RWPE1 (cell line): ENCODE measurements at regions not wholly inside any gene's neighbourhood (a gene's known extent, or its start where the extent isn't known, plus 50 kb on each side); places are given as distances from the start of the nearest gene placed in this dataset.
"Not testable (repeated sequence)": the region's sequence is repeated elsewhere in the genome, so short reads cannot be mapped to it uniquely, and the experiment has no call there.

Source experiments
- CTCF ChIA-PET: fragments of 350-600 bp; sonication (Branson Sonifier 250); formaldehyde crosslinking; extraction: SDS; loops from one replicate; lab custom pipeline; 2021; lab: Yijun Ruan, JAX
- POLR2A ChIA-PET: fragments of 400-600 bp; formaldehyde crosslinking; extraction: SDS; loops from one replicate; lab custom pipeline; 2020; ENCODE audit warnings: antibody characterized with exemption; ENCODE audit not compliant: low non-redundant PET; lab: Yijun Ruan, JAX
- DNase-seq: peaks from one replicate; pipeline ENCODE4 v3.0.0; 2012; ENCODE audit warnings: low spot score
- H3K27ac ChIP-seq: fragments of 450-650 bp; 2 replicates; pipeline ENCODE4 v1.5.1; 2017
- TF ChIP-seq, protein P1 (sequence below): fragments of 450-650 bp; conservative IDR thresholded peaks from 2 replicates; pipeline ENCODE4 v1.5.1; 2017; ENCODE audit warnings: low read depth, mild to moderate bottlenecking

GRCh38 chr13:111064661-111065060, 50.4 kb upstream of the ARHGEF7 start:
- no peak overlapping the region for H3K27ac ChIP-seq
- POLR2A ChIA-PET = no interaction called here
- DNase-seq = no peak
- CTCF ChIA-PET = interaction anchor here (0.8 kb wide), 1 partner anchor 33 kb away, joined by 3 read pairs; no protein-coding TSS in a partner anchor
- TF ChIP-seq, protein P1, sequence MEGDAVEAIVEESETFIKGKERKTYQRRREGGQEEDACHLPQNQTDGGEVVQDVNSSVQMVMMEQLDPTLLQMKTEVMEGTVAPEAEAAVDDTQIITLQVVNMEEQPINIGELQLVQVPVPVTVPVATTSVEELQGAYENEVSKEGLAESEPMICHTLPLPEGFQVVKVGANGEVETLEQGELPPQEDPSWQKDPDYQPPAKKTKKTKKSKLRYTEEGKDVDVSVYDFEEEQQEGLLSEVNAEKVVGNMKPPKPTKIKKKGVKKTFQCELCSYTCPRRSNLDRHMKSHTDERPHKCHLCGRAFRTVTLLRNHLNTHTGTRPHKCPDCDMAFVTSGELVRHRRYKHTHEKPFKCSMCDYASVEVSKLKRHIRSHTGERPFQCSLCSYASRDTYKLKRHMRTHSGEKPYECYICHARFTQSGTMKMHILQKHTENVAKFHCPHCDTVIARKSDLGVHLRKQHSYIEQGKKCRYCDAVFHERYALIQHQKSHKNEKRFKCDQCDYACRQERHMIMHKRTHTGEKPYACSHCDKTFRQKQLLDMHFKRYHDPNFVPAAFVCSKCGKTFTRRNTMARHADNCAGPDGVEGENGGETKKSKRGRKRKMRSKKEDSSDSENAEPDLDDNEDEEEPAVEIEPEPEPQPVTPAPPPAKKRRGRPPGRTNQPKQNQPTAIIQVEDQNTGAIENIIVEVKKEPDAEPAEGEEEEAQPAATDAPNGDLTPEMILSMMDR = no peak

DNA sequence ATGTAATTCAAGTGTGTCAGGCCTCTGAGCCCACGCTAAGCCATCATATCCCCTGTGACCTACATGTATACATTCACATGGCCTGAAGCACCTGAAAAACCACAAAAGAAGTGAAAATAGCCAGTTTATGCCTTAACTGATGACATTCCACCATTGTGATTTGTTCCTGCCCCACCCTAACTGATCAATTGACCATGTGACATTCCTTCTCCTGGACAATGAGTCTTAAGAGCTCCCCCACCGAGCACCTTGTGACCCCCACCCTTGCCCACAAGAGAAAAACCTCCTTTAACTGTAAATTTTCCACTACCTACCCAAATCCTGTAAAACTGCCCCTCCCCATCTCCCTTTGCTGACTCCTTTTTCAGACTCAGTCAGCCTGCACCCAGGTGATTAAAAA, 52.1 kb upstream of the ARHGEF7 start:
- ChIA-PET POLR2A (no interaction called here), CTCF (no interaction called here)

GRCh38 chr13:111062305-111062704, 52.8 kb upstream of the ARHGEF7 start:
- DNase-seq = no peak
- CTCF ChIA-PET = no interaction called here
- TF ChIP-seq, protein P1 = no peak
- H3K27ac ChIP-seq = no peak overlapping the region
- POLR2A ChIA-PET = no interaction called here

More for the DNA sequence above, 52.1 kb upstream of the ARHGEF7 start:
- no peak for DNase-seq
- TF ChIP-seq, protein P1 = no peak
- no peak overlapping the region for H3K27ac ChIP-seq

- ChIA-PET POLR2A (no interaction called here), CTCF (no interaction called here)
- H3K27ac ChIP-seq = no peak overlapping the region
- DNase-seq = no peak
- TF ChIP-seq, protein P1 = no peak
Measured at GRCh38 chr13:111061358-111062045, 53.6 kb upstream of the ARHGEF7 start.

DNA sequence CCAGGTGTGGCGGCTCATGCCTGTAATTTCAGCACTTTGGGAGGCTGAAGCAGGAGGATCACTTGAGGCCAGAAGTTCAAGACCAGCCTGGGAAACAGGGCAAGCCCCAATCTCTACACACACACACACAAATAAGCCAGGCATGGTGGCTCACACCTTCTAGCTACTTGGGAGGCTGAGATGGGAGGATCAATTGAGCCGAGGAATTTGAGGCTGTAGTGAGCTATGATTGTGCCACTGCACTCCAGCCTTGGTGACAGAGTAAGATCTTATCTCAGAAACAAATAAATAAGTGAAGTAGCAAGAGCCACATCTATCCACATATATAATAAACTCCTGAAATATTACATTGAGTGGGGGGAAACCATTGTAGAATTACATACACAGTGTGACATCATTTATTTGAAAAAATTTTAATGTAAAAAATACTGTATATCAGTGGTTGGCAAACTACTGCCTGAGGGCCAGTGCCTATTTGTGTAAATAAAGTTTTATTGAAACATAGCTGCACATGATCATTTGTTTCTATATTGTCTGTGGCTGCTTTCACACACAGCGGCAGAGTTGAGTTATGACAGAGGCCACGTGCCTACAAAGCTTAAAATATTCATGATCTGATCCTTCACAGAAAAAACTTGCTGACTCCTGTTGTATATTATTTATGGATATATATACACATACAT, 54.7 kb upstream of the ARHGEF7 start:
- no peak for DNase-seq
- ChIA-PET CTCF (interaction anchor here (0.6 kb wide), 1 partner anchor 65 kb away, joined by 3 read pairs; no protein-coding TSS in a partner anchor), POLR2A (no interaction called here)
- TF ChIP-seq, protein P1 = no peak
- H3K27ac ChIP-seq = no peak overlapping the region

DNA sequence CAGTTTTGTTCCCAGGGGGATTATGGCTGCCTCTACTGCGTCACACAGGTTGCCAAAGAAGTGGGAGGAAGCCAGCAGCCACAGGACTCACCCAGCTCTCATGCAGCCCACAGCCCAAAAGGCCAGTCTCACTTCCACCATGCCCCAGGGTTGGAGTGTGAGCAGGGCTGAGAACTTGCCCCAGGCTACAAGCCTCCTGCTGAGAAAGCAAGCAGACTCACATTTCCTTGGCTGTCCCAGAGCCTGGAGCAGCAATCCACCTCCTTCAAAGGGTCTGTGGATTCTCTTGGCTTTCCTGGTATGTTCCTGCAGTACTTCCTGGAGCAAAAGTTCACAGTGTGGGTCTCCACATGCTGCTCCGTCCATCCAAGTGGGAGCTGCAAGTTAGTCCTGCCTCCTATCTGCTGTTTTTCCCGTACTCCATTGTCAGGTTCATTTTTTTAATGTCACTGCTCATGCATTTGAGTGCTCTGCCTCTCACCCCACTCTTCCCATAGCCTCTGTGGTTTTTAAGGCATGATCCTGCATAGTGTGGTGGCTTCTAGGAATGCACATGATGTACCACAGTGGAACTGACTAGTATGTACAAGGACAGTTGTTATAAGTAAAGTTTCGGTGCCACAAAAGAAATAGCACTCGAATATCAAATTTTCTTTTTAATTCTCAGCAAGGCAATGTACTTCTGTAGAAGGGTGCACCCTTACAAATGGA, 56.2 kb upstream of the ARHGEF7 start:
- POLR2A ChIA-PET = no interaction called here
- no peak overlapping the region for H3K27ac ChIP-seq
- CTCF ChIA-PET = no interaction called here
- no peak for DNase-seq
- TF ChIP-seq, protein P1 = no peak

DNA sequence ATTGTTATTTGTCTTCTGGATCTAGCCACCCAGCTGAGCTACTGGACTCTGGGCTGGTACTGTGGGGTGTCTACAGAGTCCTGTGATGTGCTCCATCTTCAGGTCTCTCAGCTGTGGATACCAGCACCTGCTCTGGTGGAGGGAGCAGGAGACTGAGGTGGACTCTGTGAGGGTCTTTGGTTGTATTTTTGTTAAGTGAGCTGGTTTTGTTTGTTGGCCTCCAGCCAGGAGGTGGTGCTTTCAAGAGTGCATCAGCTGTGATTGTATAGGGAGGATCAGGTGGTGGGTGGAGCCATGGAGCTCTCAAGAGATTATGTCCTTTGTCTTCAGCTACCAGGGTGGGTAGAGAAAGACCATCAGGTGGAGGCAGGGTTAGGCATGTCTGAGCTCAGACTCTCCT, 56.8 kb upstream of the ARHGEF7 start:
- CTCF ChIA-PET = interaction anchor here (0.7 kb wide), 1 partner anchor 247 kb away, joined by 3 read pairs; no protein-coding TSS in a partner anchor
- H3K27ac ChIP-seq, POLR2A ChIA-PET, DNase-seq: not testable (repeated sequence)

- DNase-seq, H3K27ac ChIP-seq, POLR2A ChIA-PET: not testable (repeated sequence)
- CTCF ChIA-PET = interaction anchor here (1.1 kb wide), 1 partner anchor 16 kb away, joined by 4 read pairs; no protein-coding TSS in a partner anchor
Measured at GRCh38 chr13:111051726-111052232, 63.3 kb upstream of the ARHGEF7 start.
